Glutamatergic neuron (in vitro differentiated cells): ENCODE measurements at regions not wholly inside any gene's neighbourhood (a gene's known extent, or its start where the extent isn't known, plus 50 kb on each side); places are given as distances from the start of the nearest gene placed in this dataset.

Experiments
- DNase-seq: peaks from one replicate; pipeline ENCODE4 v3.0.0; 2022
- H3K27ac Mint-ChIP-seq: one replicate; pipeline ENCODE4 v1.8.0; 2020; ENCODE audit warnings: mild to moderate bottlenecking, mixed read lengths, inconsistent platforms; ENCODE audit not compliant: unreplicated experiment
- H3K27me3 Mint-ChIP-seq: one replicate; pipeline ENCODE4 v1.8.0; 2020; ENCODE audit warnings: mild to moderate bottlenecking, moderate library complexity, mixed read lengths, inconsistent platforms; ENCODE audit not compliant: unreplicated experiment
- H3K36me3 Mint-ChIP-seq: one replicate; pipeline ENCODE4 v1.8.0; 2020; ENCODE audit warnings: mild to moderate bottlenecking, mixed read lengths, inconsistent platforms; ENCODE audit not compliant: unreplicated experiment
- H3K4me1 Mint-ChIP-seq: one replicate; pipeline ENCODE4 v1.8.0; 2020; ENCODE audit warnings: mild to moderate bottlenecking, low read depth, mixed read lengths, inconsistent platforms; ENCODE audit not compliant: unreplicated experiment
- H3K4me3 Mint-ChIP-seq: one replicate; pipeline ENCODE4 v1.8.0; 2020; ENCODE audit warnings: mild to moderate bottlenecking, mixed read lengths, inconsistent platforms; ENCODE audit not compliant: unreplicated experiment
- H3K9me3 Mint-ChIP-seq: one replicate; pipeline ENCODE4 v1.8.0; 2020; ENCODE audit warnings: mild to moderate bottlenecking, moderate library complexity, mixed read lengths, inconsistent platforms; ENCODE audit not compliant: unreplicated experiment
- TF ChIP-seq, protein P1 (sequence below): fragments of 200-600 bp; sonication (generic); IDR thresholded peaks from one replicate; pipeline ENCODE4 v1.5.0; 2021; ENCODE audit not compliant: partially characterized antibody, unreplicated experiment

DNA sequence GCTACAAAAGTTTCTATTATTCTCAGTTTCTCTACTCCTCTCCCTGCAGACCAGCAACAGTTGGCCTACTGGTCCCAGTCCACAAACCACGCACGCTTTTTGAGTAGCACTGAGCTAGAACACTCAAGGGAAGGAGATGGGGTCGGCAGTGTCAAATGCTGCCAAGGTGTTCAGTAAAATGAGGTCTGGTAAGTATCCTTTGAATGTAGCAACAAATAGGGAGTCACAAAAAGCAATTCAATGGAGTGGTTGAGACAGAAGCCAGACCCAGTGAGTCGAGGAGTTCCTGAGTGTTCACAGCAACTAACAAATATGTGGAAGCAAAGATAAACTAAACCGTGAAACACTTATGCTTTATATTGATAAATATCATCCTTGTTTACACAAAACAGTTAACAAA lies 355.7 kb downstream of the MID1IP1 start:
- Mint-ChIP-seq H3K27me3 (peaks cover 6% of the 10 kb centered on the region), H3K27ac (peak overlapping the region; percentile 75), H3K4me3 (no peak overlapping the region), H3K4me1 (peaks cover 32% of the 10 kb centered on the region), H3K36me3 (no peaks in the 10 kb centered on the region), H3K9me3 (peaks cover 11% of the 10 kb centered on the region)
- DNase-seq = no peak
- TF ChIP-seq, protein P1, sequence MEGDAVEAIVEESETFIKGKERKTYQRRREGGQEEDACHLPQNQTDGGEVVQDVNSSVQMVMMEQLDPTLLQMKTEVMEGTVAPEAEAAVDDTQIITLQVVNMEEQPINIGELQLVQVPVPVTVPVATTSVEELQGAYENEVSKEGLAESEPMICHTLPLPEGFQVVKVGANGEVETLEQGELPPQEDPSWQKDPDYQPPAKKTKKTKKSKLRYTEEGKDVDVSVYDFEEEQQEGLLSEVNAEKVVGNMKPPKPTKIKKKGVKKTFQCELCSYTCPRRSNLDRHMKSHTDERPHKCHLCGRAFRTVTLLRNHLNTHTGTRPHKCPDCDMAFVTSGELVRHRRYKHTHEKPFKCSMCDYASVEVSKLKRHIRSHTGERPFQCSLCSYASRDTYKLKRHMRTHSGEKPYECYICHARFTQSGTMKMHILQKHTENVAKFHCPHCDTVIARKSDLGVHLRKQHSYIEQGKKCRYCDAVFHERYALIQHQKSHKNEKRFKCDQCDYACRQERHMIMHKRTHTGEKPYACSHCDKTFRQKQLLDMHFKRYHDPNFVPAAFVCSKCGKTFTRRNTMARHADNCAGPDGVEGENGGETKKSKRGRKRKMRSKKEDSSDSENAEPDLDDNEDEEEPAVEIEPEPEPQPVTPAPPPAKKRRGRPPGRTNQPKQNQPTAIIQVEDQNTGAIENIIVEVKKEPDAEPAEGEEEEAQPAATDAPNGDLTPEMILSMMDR = no peak

DNA sequence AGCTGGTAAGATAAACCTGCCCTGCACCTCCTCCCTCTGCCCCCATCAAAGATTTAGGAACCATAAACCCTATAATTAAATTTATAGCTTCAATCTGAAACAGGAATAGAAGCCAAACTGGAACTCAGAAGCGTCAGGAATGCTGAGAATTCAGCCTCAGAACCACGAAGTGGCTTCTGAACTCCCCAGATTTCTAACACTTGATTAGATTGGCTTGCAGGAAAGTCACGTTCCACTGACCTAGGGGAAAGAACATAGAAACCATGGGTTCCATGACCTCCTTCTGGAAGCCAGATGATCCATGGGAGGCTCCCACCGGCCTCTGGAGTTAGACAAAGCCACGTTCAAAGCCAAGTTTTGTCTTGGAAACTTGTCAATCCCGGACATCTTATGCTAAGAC lies 356.5 kb downstream of the MID1IP1 start:
- no peak for DNase-seq
- Mint-ChIP-seq H3K4me3 (peak overlapping the region; percentile 53), H3K27ac (peak overlapping the region; percentile 98), H3K9me3 (peaks cover 11% of the 10 kb centered on the region), H3K27me3 (peaks cover 6% of the 10 kb centered on the region), H3K36me3 (no peaks in the 10 kb centered on the region), H3K4me1 (peaks cover 29% of the 10 kb centered on the region)
- TF ChIP-seq, protein P1 = no peak

DNA sequence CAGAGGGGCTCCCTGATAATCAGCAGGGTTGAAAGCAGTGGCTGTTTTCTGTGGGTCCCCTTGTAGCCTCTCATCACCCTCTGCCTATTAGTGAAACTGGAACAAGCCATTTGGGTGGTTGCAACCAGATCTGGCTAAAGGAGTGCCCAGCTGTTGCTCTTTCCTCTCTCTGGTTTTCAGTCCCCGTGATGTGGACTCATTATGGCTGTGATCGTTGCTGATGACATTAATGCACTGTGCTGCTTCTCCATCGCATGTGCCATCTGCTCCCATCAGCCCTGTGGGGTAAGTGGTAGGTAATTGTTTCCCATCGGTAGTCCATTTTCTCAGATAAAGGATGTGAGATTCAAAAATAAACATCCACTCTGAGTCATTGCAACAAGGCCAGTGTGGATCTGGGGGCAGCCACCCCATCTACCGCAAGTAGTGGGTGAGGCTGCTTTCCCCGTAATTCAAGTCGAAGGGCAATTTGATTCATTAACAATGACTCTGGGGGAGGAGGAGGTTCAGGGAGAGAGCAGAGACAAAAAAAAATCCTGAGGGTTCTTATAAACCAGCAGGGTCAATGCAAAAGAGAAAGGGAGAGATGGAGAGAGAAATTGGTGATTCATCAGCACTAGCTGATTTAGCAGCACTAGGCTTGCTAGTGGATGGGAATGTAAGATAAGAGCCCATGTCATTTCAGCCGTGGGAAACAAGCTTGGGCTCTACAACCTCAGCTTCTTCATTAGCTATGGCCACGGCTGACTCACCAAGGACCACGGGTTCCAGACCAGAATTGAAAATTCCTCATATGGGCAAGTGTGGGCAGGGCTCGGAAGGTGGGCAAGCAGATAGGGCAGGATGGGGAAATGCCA lies 357.8 kb downstream of the MID1IP1 start:
- Mint-ChIP-seq H3K4me1 (peaks cover 27% of the 10 kb centered on the region), H3K36me3 (no peaks in the 10 kb centered on the region), H3K27ac (peak overlapping the region; percentile 98), H3K9me3 (peaks cover 12% of the 10 kb centered on the region), H3K27me3 (peaks cover 10% of the 10 kb centered on the region), H3K4me3 (peak overlapping the region; percentile 75)
- peak; percentile 40 for DNase-seq
- TF ChIP-seq, protein P1 = no peak

DNA sequence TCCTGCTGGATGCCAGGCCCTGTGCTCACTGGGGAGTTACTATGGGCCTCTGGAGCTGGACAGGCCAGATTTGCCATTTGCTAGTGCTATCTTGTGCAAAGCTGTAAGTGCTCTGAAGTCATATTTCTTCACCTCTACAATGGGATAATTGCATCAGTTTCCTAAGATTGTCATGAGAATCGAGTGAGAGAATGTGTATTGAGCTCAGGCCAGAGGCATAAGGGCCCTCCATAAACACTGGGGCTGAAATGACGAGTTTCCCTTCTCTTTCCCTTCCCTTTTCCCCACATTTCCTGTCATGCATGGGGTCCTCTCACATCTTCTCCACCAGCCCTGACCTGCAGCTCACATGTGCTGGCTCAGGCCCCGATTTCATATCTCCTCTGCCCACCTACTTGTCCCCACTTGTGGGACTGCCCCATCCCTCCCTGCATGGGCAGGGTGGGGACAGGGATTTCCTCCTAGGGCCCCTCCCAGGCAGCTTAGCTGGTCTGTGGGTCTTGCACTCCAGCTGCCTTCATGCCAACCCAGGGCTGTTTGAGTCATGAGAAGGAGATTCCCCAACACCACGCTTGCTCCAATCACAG lies 358.8 kb downstream of the MID1IP1 start:
- Mint-ChIP-seq H3K36me3 (no peaks in the 10 kb centered on the region), H3K9me3 (peaks cover 12% of the 10 kb centered on the region), H3K27ac (peak overlapping the region; percentile 90), H3K4me1 (peaks cover 27% of the 10 kb centered on the region), H3K27me3 (peaks cover 10% of the 10 kb centered on the region), H3K4me3 (no peak overlapping the region)
- DNase-seq = no peak
- TF ChIP-seq, protein P1 = no peak

DNA sequence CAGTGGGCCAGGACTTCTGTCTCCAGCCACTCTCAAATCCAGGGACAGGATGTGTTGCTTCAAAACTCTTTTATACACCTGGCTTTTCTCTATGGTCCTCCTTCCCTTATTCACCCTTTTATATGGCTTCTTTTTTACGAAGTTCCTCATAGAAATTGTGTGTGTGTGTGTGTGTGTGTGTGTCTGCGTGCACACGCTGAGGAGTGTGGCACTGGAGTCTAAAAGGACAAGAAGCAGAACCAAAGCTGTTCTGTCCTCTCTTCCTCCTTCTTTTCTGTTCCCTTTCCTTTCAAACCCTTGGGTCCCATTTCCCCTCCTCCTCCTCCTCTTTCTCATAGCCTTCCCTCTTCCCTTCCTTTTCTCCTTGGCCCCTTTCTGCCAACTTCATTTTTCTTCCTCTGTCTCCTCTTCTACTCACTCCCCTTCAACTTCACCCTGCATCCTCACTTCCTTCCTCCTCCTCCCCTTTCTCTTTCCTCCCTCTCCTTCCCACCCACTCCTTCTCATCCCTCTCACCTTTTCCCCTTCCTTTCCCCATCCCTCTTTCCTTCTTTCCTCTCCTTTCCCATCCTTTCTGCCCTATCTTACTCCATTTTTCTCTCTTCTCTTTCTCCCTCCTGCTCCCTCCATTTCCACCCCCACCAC lies 360.5 kb downstream of the MID1IP1 start:
- Mint-ChIP-seq H3K9me3 (peaks cover 12% of the 10 kb centered on the region), H3K27me3 (peaks cover 13% of the 10 kb centered on the region), H3K36me3 (no peaks in the 10 kb centered on the region), H3K27ac (no peak overlapping the region), H3K4me3 (no peak overlapping the region), H3K4me1 (peaks cover 27% of the 10 kb centered on the region)
- no peak for DNase-seq
- TF ChIP-seq, protein P1 = no peak
